B cell (primary cell): ENCODE measurements at regions not wholly inside any gene's neighbourhood (a gene's known extent, or its start where the extent isn't known, plus 50 kb on each side); places are given as distances from the start of the nearest gene placed in this dataset.

ENCODE experiments used
- ATAC-seq: fragments of 200-7000 bp; cut with Tn5 transposase; one replicate; pipeline ENCODE4 v1.10.0; 2021; ENCODE audit warnings: low read depth, mild to moderate bottlenecking, moderate number of reproducible peaks, moderate library complexity
- CTCF ChIA-PET: fragments of 350-600 bp; sonication (Branson Sonifier 250); formaldehyde crosslinking; loops from one replicate; lab custom pipeline; 2021; ENCODE audit warnings: antibody characterized with exemption, inconsistent platforms; lab: Charles Lee
- POLR2A ChIA-PET: fragments of 350-600 bp; sonication (Branson Sonifier 250); formaldehyde crosslinking; loops from one replicate; lab custom pipeline; 2021; ENCODE audit warnings: antibody characterized with exemption; lab: Charles Lee
- DNase-seq: peaks from one replicate; pipeline ENCODE4 v3.0.0; 2013
- H2AFZ ChIP-seq: 2 replicates; pipeline ENCODE4 v1.6.1; 2012; ENCODE audit warnings: mild to moderate bottlenecking, low read depth, low read length; ENCODE audit not compliant: insufficient read depth, poor library complexity, severe bottlenecking
- H3K27ac ChIP-seq, 2 donors: 1 replicate in 1 of 2; 2 replicates in 1 of 2; pipeline ENCODE4 v1.5.1; 2012 to 2013; ENCODE audit warnings: low read length in 2 of 2, mild to moderate bottlenecking in 2 of 2, moderate library complexity in 1 of 2
- H3K27me3 ChIP-seq, 4 experiments: fragments of 200-600 bp in 1 of 4; sonication (generic) in 1 of 4; replicated peaks in 1 of 4; 1 replicate in 2 of 4; 2 replicates in 2 of 4; pipeline versions ENCODE4 v1.6.1 to v1.7.0; 2013 to 2016; ENCODE audit warnings: low read length in 3 of 4, mild to moderate bottlenecking in 2 of 4, mixed read lengths in 1 of 4, moderate library complexity in 1 of 4; ENCODE audit not compliant: insufficient read depth in 4 of 4, control insufficient read depth in 3 of 4; ENCODE audit errors: control extremely low read depth in 1 of 4
- H3K36me3 ChIP-seq, 2 experiments: replicated peaks in 1 of 2; 1 replicate in 1 of 2; 2 replicates in 1 of 2; pipeline versions ENCODE4 v1.6.1 to v1.7.1; 2013; ENCODE audit warnings: low read length in 1 of 2; ENCODE audit not compliant: insufficient read depth in 2 of 2, control insufficient read depth in 1 of 2; ENCODE audit errors: control extremely low read depth in 1 of 2, extremely low read depth in 1 of 2
- H3K4me1 ChIP-seq, 2 donors: fragments of 200-600 bp in 1 of 2; sonication (generic) in 1 of 2; 1 replicate in 1 of 2; 2 replicates in 1 of 2; pipeline versions ENCODE4 v1.5.1 to v1.6.1; 2013 to 2017; ENCODE audit warnings: low read length in 2 of 2; ENCODE audit not compliant: control insufficient read depth in 2 of 2, insufficient read depth in 2 of 2
- H3K4me2 ChIP-seq: replicated peaks from 2 replicates; pipeline ENCODE3; 2012; ENCODE audit warnings: mild to moderate bottlenecking, low read depth, low read length; ENCODE audit not compliant: poor library complexity, severe bottlenecking
- H3K4me3 ChIP-seq, 5 experiments: fragments of 200-600 bp in 1 of 5; sonication (generic) in 1 of 5; 1 replicate in 3 of 5; 2 replicates in 2 of 5; pipeline versions ENCODE4 v1.5.1 to v1.7.0; 2011 to 2016; ENCODE audit warnings: low read length in 4 of 5, mild to moderate bottlenecking in 4 of 5, low read depth in 2 of 5, control low read depth in 1 of 5, moderate library complexity in 1 of 5; ENCODE audit not compliant: insufficient read depth in 1 of 5; ENCODE audit errors: control extremely low read depth in 1 of 5, extremely low read depth in 1 of 5
- H3K79me2 ChIP-seq: fragments of 200-600 bp; sonication (generic); one replicate; pipeline ENCODE4 v1.6.0; 2016; ENCODE audit warnings: low read length; ENCODE audit not compliant: control insufficient read depth, insufficient read depth
- H3K9ac ChIP-seq: fragments of 200-600 bp; sonication (generic); 2 replicates; pipeline ENCODE4 v1.6.1; 2017; ENCODE audit warnings: mild to moderate bottlenecking, low read length, moderate library complexity
- H3K9me3 ChIP-seq, 3 donors: one replicate each; pipeline versions ENCODE4 v1.6.1 to v1.7.1; 2013; ENCODE audit warnings: low read length in 2 of 3; ENCODE audit not compliant: control insufficient read depth in 2 of 3, insufficient read depth in 1 of 3; ENCODE audit errors: control extremely low read depth in 1 of 3
- H4K20me1 ChIP-seq: 2 replicates; pipeline ENCODE4 v1.6.0; 2012; ENCODE audit warnings: mild to moderate bottlenecking, low read length; ENCODE audit not compliant: insufficient read depth, control insufficient read depth, poor library complexity, severe bottlenecking
- H3K27ac Mint-ChIP-seq: one replicate; pipeline ENCODE4 v1.8.0; 2021; ENCODE audit warnings: mixed read lengths
- H3K27me3 Mint-ChIP-seq: one replicate; pipeline ENCODE4 v1.8.0; 2021; ENCODE audit warnings: mixed read lengths
- H3K4me1 Mint-ChIP-seq: one replicate; pipeline ENCODE4 v1.8.0; 2021; ENCODE audit warnings: mixed read lengths
- H3K4me3 Mint-ChIP-seq: one replicate; pipeline ENCODE4 v1.8.0; 2021; ENCODE audit warnings: mixed read lengths
- H3K9me3 Mint-ChIP-seq: one replicate; pipeline ENCODE4 v1.8.0; 2022; ENCODE audit warnings: mixed read lengths; ENCODE audit not compliant: insufficient read depth
- EZH2 ChIP-seq: IDR thresholded peaks from 2 replicates; pipeline ENCODE4 v1.6.1; 2012; ENCODE audit warnings: borderline replicate concordance, low read depth, mild to moderate bottlenecking, moderate library complexity, low read length; ENCODE audit not compliant: insufficient read depth, poor library complexity, severe bottlenecking
- WGBS: methylation state at CpG from one replicate; pipeline ENCODE4 v1.1.5; 2013; ENCODE audit warnings: missing lambda C conversion rate; ENCODE audit not compliant: insufficient coverage; 5-methylcytosine and 5-hydroxymethylcytosine counted together
- intact Hi-C: fragments of 100-400 bp; cut with micrococcal nuclease; formaldehyde crosslinking; loops from one replicate; pipeline ENCODE4 v1.10.0; 2022
- TF ChIP-seq, protein P1 (sequence below): fragments of 200-600 bp; IDR thresholded peaks from one replicate; pipeline ENCODE4 v1.8.0; 2022; ENCODE audit warnings: antibody characterized with exemption, mild to moderate bottlenecking

DNA sequence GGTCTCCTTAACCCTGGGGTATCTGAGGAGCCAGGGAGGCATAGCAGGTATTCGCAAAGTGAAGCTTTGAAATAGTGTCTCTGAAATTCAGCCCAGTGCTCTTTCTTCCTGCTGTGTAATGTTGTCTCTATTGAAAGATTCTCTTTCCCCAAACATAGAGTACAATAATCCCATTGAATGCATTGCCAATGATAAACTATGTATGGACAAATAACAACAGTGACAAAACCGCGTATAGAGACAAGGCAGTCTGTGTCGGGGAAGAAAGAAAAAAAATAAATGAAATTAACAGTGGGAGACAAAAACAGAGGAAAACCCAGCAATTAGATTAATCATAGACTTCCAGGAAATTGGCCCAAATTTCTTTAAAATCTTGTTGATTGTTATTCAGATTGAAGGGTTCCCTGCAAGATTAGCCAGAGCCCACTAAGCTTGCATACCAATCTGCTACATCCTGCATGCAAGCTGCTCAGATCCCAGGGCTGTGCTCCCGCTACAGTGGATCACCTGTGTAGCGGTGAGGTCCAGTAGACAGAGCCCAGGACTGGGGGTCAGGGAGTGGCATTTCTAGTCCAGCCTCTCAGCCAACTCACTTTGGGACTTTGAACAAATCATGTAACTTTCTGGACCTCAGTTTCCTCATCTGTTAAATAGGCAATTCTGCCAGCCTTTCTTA, 492.8 kb downstream of the INSC start:
- Histone ChIP-seq H3K36me3 (no peaks in the 10 kb centered on the region), H2AFZ (no peak overlapping the region), H3K4me3 (no peak overlapping the region), H3K79me2 (no peaks in the 10 kb centered on the region), H3K27ac (no peak overlapping the region), H3K4me1 (no peaks in the 10 kb centered on the region), H3K4me2 (no peak overlapping the region), H3K27me3 (no peaks in the 10 kb centered on the region), H4K20me1 (no peaks in the 10 kb centered on the region), H3K9ac (no peak overlapping the region), H3K9me3 (no peaks in the 10 kb centered on the region)
- no peak overlapping the region for H3K4me3 Mint-ChIP-seq
- intact Hi-C loops = no loop called here
- peaks cover 3% of the 10 kb centered on the region for H3K9me3 Mint-ChIP-seq
- POLR2A ChIA-PET = no interaction called here
- H3K27ac Mint-ChIP-seq = no peak overlapping the region
- WGBS = 100% methylated on average over 1 of the region's 6 CpGs
- ATAC-seq (no peak), DNase-seq (no peak)
- CTCF ChIA-PET = no interaction called here
- H3K4me1 Mint-ChIP-seq = no peaks in the 10 kb centered on the region
- TF ChIP-seq, protein P1, sequence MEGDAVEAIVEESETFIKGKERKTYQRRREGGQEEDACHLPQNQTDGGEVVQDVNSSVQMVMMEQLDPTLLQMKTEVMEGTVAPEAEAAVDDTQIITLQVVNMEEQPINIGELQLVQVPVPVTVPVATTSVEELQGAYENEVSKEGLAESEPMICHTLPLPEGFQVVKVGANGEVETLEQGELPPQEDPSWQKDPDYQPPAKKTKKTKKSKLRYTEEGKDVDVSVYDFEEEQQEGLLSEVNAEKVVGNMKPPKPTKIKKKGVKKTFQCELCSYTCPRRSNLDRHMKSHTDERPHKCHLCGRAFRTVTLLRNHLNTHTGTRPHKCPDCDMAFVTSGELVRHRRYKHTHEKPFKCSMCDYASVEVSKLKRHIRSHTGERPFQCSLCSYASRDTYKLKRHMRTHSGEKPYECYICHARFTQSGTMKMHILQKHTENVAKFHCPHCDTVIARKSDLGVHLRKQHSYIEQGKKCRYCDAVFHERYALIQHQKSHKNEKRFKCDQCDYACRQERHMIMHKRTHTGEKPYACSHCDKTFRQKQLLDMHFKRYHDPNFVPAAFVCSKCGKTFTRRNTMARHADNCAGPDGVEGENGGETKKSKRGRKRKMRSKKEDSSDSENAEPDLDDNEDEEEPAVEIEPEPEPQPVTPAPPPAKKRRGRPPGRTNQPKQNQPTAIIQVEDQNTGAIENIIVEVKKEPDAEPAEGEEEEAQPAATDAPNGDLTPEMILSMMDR = no peak
- TF ChIP-seq EZH2 = no peak
- H3K27me3 Mint-ChIP-seq = no peaks in the 10 kb centered on the region

DNA sequence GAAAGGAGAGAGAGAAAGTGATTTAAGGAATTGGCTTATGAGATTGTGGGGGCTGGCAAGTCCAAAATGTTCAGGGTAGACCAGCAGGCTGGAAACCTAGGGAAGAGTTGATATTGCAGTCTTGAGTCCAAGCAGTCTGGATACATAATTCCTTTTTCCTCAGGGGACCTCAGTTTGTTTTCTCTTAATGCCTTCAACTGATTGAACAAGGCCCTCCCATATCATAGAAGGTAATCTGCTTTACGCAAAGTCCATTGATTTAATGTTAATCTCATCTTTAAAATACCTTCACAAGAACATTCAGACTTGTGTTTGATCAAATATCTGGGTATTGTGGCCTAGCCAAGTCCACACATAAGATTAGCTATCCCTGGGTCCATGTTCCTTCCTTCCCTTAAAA, 494.7 kb downstream of the INSC start:
- Histone ChIP-seq H3K4me3 (no peak overlapping the region), H4K20me1 (no peaks in the 10 kb centered on the region), H3K36me3 (no peaks in the 10 kb centered on the region), H3K9me3 (no peaks in the 10 kb centered on the region), H3K79me2 (no peaks in the 10 kb centered on the region), H2AFZ (no peak overlapping the region), H3K9ac (no peak overlapping the region), H3K4me1 (no peaks in the 10 kb centered on the region), H3K4me2 (no peak overlapping the region), H3K27me3 (no peaks in the 10 kb centered on the region), H3K27ac (no peak overlapping the region)
- ChIA-PET POLR2A (no interaction called here), CTCF (no interaction called here)
- H3K9me3 Mint-ChIP-seq = peaks cover 3% of the 10 kb centered on the region
- intact Hi-C loops = no loop called here
- ATAC-seq (no peak), DNase-seq (no peak)
- no peaks in the 10 kb centered on the region for H3K27me3 Mint-ChIP-seq
- no peak overlapping the region for H3K27ac Mint-ChIP-seq
- TF ChIP-seq, protein P1 = no peak
- no peak for TF ChIP-seq EZH2
- no peak overlapping the region for H3K4me3 Mint-ChIP-seq
- WGBS = no CpG with 5 or more reads among the region's 1 CpG
- no peaks in the 10 kb centered on the region for H3K4me1 Mint-ChIP-seq
